K562 (cell line): ENCODE measurements at regions not wholly inside any gene's neighbourhood (a gene's known extent, or its start where the extent isn't known, plus 50 kb on each side); places are given as distances from the start of the nearest gene placed in this dataset.

Experiments
- ATF1 ChIP-seq, 2 experiments: fragments of 450-650 bp in 1 of 2; IDR thresholded peaks; 2 replicates each; pipeline ENCODE4 v1.6.1; 2016; ENCODE audit warnings: missing compliant biosample characterization in 1 of 2, missing genetic modification characterization in 1 of 2
- ATF2 ChIP-seq: sonication (generic); formaldehyde crosslinking; IDR thresholded peaks from 2 replicates; pipeline ENCODE4 v1.8.1; 2022; ENCODE audit warnings: missing genetic modification reagents
- CCAR2 ChIP-seq: fragments of 200-400 bp; formaldehyde crosslinking; IDR thresholded peaks from 2 replicates; pipeline ENCODE4 v1.6.1; 2017; ENCODE audit warnings: mild to moderate bottlenecking, low read depth, low read length
- CEBPB ChIP-seq: fragments of 450-650 bp; IDR thresholded peaks from 2 replicates; pipeline ENCODE4 v1.6.1; 2016; ENCODE audit warnings: missing genetic modification characterization, missing compliant biosample characterization
- ELF1 ChIP-seq: fragments of 200-800 bp; sonication (Bioruptor generic); IDR thresholded peaks from 2 replicates; pipeline ENCODE4 v1.6.1; 2016; ENCODE audit warnings: missing genetic modification characterization, missing compliant biosample characterization
- ETS2 ChIP-seq: IDR thresholded peaks from 2 replicates; pipeline ENCODE4 v1.6.1; 2016; ENCODE audit warnings: borderline replicate concordance, missing genetic modification characterization, mild to moderate bottlenecking, moderate library complexity, missing compliant biosample characterization; ENCODE audit not compliant: poor library complexity, severe bottlenecking
- ID3 ChIP-seq, 2 experiments: fragments of 250-450 bp in 1 of 2; fragments of 450-650 bp in 1 of 2; sonication (Bioruptor Pico) in 1 of 2; IDR thresholded peaks; 2 replicates each; pipeline versions ENCODE4 v1.6.1 to v1.8.0; 2016 to 2021; ENCODE audit warnings: mild to moderate bottlenecking in 2 of 2, moderate library complexity in 2 of 2, missing compliant biosample characterization in 1 of 2, missing genetic modification characterization in 1 of 2
- LEF1 ChIP-seq: fragments of 450-650 bp; IDR thresholded peaks from 2 replicates; pipeline ENCODE4 v1.6.1; 2016; ENCODE audit warnings: mild to moderate bottlenecking
- MNT ChIP-seq, 2 experiments: fragments of 450-650 bp; conservative IDR thresholded peaks; 2 replicates each; pipeline ENCODE4 v1.6.1; 2017; ENCODE audit warnings: mild to moderate bottlenecking in 2 of 2, moderate library complexity in 2 of 2
- MTF1 ChIP-seq: fragments of 250-450 bp; sonication (Bioruptor Pico); IDR thresholded peaks from 2 replicates; pipeline ENCODE4 v1.9.0; 2021; ENCODE audit warnings: moderate library complexity, mild to moderate bottlenecking, inconsistent platforms, borderline replicate concordance
- NCOA4 ChIP-seq: fragments of 450-650 bp; IDR thresholded peaks from 2 replicates; pipeline ENCODE4 v1.6.1; 2018; ENCODE audit warnings: mild to moderate bottlenecking; ENCODE audit not compliant: partially characterized antibody
- POLR2A ChIP-seq: fragments of 450-650 bp; conservative IDR thresholded peaks from 2 replicates; pipeline ENCODE4 v1.6.1; 2016
- SAP30 ChIP-seq: fragments of 200-600 bp; sonication (generic); IDR thresholded peaks from 2 replicates; pipeline ENCODE4 v1.6.1; 2012; ENCODE audit warnings: borderline replicate concordance, low read depth, mild to moderate bottlenecking, moderate library complexity, low read length, control low read depth, inconsistent platforms; ENCODE audit not compliant: insufficient read depth, poor library complexity, severe bottlenecking
- SNAPC5 ChIP-seq: fragments of 250-450 bp; sonication (Bioruptor Pico); IDR thresholded peaks from 2 replicates; pipeline ENCODE4 v1.8.0; 2021; ENCODE audit warnings: moderate library complexity, mild to moderate bottlenecking, inconsistent platforms
- TAF1 ChIP-seq: IDR thresholded peaks from 2 replicates; pipeline ENCODE4 v1.6.1; 2011; ENCODE audit warnings: mild to moderate bottlenecking, low read length, moderate library complexity; ENCODE audit not compliant: insufficient read depth, control insufficient read depth, severe bottlenecking; ENCODE audit errors: extremely low read depth
- ZBTB1 ChIP-seq: sonication (generic); formaldehyde crosslinking; IDR thresholded peaks from 2 replicates; pipeline ENCODE4 v1.8.1; 2023; ENCODE audit warnings: missing genetic modification reagents, low read depth, mild to moderate bottlenecking, borderline replicate concordance
- ZNF212 ChIP-seq: fragments of 450-650 bp; formaldehyde crosslinking; IDR thresholded peaks from 2 replicates; pipeline ENCODE4 v1.4.0; 2020; ENCODE audit warnings: mild to moderate bottlenecking
- ZNF224 ChIP-seq: sonication (generic); formaldehyde crosslinking; IDR thresholded peaks from 2 replicates; pipeline ENCODE4 v1.8.0; 2022; ENCODE audit warnings: mild to moderate bottlenecking, missing genetic modification reagents
- ZNF398 ChIP-seq: fragments of 250-450 bp; sonication (Bioruptor Pico); IDR thresholded peaks from 2 replicates; pipeline ENCODE4 v1.8.0; 2021; ENCODE audit warnings: moderate library complexity, mild to moderate bottlenecking, inconsistent platforms

GRCh38 chr9:124197177-124198095 lies 60.3 kb upstream of the NEK6 start (continued):
- TF ChIP-seq ETS2 (tag) (no peak), MTF1 (CRISPR knock-in tag) (no peak), ZNF212 (CRISPR knock-in tag) (no peak), POLR2A (no peak), ELF1 (peak; percentile 69; the same call in 1 of the 2 replicates), TAF1 (no peak), SNAPC5 (CRISPR knock-in tag) (no peak), ZNF224 (CRISPR knock-in tag) (no peak), ATF1 (CRISPR knock-in tag; IDR thresholded peaks at IDR 0.05) (no peak), ATF1 (tag; IDR thresholded peaks at IDR 0.05) (peak; percentile 53), ZNF398 (no peak), CEBPB (tag) (no peak), ATF2 (CRISPR knock-in tag) (no peak), CCAR2 (no peak), MNT (conservative IDR thresholded peaks at IDR 0.05) (no peak), SAP30 (no peak), ID3 (CRISPR knock-in tag; IDR thresholded peaks at IDR 0.05) (no peak), ID3 (tag; IDR thresholded peaks at IDR 0.05) (peak; percentile 74; the same call in 1 of the 2 replicates), NCOA4 (no peak), ZBTB1 (CRISPR knock-in tag) (no peak), LEF1 (no peak)
